Astrocyte of the cerebellum (primary cell): ENCODE measurements at regions not wholly inside any gene's neighbourhood (a gene's known extent, or its start where the extent isn't known, plus 50 kb on each side); places are given as distances from the start of the nearest gene placed in this dataset.

ENCODE experiments used
- DNase-seq: peaks from one replicate; pipeline ENCODE4 v3.0.0-alpha.2; 2011; ENCODE audit warnings: low read depth
- H3K4me3 ChIP-seq: 2 replicates; pipeline ENCODE4 v1.5.1; 2011; ENCODE audit warnings: mild to moderate bottlenecking, low read depth, low read length, moderate library complexity
- in situ Hi-C: cut with HindIII; loops from 2 replicates; pipeline ENCODE4 v1.10.0; 2017; ENCODE audit warnings: low sequenced_read_pairs
- TF ChIP-seq, protein P1 (sequence below): IDR thresholded peaks from 2 replicates; pipeline ENCODE4 v1.5.1; 2012; ENCODE audit warnings: low read length, low read depth, moderate library complexity, mild to moderate bottlenecking; ENCODE audit errors: missing control alignments

DNA sequence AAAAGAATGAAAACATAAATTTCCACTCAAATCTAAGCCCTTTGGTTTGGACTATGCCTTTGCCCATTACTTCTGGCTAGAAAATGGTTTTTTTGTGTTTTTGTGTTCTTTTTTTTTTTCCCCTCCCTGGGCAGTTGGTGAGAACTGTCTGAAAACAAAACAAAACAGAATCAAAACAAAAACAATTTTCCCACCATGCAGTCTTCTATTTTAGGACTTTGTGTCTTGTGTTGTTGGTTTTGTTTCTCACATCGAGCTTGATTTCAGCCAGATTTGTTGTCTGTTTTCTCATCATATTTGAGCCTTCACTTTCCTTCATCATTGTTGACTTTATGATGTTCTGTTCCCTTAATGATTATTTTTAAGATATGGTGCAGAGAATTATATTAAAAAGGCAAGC, 206.3 kb downstream of the MACC1 start:
- TF ChIP-seq, protein P1, sequence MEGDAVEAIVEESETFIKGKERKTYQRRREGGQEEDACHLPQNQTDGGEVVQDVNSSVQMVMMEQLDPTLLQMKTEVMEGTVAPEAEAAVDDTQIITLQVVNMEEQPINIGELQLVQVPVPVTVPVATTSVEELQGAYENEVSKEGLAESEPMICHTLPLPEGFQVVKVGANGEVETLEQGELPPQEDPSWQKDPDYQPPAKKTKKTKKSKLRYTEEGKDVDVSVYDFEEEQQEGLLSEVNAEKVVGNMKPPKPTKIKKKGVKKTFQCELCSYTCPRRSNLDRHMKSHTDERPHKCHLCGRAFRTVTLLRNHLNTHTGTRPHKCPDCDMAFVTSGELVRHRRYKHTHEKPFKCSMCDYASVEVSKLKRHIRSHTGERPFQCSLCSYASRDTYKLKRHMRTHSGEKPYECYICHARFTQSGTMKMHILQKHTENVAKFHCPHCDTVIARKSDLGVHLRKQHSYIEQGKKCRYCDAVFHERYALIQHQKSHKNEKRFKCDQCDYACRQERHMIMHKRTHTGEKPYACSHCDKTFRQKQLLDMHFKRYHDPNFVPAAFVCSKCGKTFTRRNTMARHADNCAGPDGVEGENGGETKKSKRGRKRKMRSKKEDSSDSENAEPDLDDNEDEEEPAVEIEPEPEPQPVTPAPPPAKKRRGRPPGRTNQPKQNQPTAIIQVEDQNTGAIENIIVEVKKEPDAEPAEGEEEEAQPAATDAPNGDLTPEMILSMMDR = no peak
- no peak for DNase-seq
- in situ Hi-C loops = no loop called here
- no peak overlapping the region for H3K4me3 ChIP-seq

DNA sequence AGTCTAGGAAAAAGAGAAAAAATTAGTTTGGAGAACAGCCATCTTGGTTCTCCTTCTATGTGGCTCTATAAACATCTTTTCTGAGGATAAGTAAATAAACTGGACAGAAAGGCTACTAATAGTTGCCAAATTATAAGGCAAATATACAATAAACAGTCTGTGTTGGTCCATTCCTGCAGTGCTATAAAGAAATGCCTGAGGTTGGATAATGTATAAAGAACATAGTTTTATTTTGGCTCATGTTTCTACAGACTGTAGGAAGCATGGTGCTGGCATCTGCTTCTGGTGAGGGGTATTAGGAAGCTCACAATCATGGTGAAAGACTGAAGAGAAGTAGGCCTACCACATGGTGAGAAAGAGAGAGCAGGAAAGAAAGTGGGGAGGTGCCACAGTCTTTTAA, 209.7 kb downstream of the MACC1 start:
- no peak overlapping the region for H3K4me3 ChIP-seq
- DNase-seq = no peak
- TF ChIP-seq, protein P1 = no peak
- in situ Hi-C loops = no loop called here

DNA sequence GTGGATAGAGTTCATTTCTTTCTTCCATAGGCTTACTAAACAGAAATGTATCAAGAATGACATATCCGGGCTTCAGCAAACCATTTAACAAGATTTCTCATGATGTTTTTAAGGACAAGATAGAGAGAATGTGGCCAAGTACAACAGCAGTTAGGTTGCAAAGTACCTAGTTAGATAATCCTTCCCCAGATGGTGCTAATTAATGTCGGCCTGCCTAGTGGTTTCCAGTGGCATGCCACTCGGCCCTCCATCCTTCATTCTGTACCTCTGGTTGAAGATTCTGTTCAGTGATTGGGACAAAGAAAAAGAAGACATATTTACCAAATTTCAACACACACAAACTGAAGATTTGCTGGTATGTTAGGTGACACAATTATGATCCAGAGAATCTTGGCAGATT, 212.1 kb downstream of the MACC1 start:
- in situ Hi-C loops = no loop called here
- no peak overlapping the region for H3K4me3 ChIP-seq
- DNase-seq = no peak
- TF ChIP-seq, protein P1 = no peak

DNA sequence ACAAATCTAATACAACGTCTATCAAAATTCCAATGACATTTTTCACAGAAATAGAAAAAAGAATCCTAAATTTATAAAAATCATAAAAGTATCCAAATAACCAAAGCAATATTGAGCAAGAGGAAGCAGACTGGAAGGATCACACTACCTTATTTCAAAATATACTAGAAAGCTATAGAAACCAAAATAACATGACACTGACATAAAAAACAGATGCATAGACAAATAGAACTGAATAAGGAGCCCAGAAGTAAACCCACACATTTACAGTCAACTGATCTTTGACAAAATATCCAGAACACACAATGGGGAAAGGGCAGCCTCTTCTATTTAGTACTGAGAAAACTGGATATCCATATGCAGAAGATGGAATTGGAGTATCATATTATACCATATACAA, 217.5 kb downstream of the MACC1 start:
- no peak for DNase-seq
- TF ChIP-seq, protein P1 = no peak
- H3K4me3 ChIP-seq = no peak overlapping the region
- in situ Hi-C loops = no loop called here

DNA sequence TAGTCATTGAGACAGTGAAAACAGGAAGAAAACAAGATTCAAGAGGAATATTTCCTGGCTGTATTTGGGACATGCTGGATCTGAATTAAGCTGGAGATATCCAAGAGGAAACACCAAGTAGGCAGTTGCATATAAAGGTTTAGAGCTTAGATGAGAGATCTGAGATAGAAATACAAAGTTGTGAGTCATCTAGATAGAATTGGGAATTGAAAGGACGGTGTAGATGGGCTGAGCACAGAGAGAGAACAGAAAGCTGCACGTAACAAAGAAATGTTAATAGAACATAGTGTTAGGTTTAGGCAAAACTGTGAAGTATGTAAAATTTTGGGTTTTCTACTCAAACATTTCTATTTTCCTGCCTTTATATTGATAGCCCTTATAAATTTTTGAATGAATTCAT, 218.5 kb upstream of the TMEM196 start:
- in situ Hi-C loops = no loop called here
- no peak overlapping the region for H3K4me3 ChIP-seq
- TF ChIP-seq, protein P1 = no peak
- DNase-seq = no peak

DNA sequence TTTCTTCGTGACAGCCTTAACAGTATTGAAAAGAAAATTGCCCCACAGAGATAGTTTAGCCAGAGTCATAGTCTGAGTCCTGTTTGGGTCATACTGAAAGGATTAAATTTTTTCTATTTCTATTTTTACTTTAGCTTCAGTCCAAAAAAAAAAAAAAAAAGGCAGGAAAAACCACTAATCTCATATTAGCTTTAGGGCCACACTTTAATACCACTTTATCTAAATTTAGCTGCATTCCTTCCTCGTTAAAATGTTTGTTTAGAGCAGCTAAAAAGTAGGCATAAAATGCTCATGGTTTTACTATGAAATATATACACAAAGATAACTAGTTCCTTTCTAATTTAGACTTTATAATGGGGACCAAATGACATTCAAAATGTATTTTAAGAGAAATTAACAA, 216.5 kb upstream of the TMEM196 start:
- TF ChIP-seq, protein P1 = no peak
- no peak for DNase-seq

DNA sequence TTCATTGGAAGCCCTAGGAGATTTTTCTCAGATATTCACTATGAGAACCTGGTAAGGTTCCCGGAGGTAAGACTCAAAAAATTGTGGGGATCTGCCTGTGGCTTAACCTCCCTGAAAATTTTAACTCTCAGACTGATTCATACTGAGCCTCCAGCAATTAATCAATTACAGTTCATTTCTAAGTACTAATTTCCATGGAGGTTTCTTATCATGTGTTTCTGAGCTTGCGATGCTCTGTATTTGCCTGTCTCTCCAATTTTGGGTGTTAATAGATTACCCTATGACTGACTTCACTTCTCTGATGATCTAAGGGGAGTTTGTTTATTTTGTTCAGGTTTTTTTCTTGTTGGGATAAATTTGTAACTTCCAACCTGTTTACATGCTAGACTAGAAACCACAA, 215.4 kb upstream of the TMEM196 start:
- in situ Hi-C loops = no loop called here
- no peak for DNase-seq
- TF ChIP-seq, protein P1 = no peak
- no peak overlapping the region for H3K4me3 ChIP-seq

More for the DNA sequence above, 216.5 kb upstream of the TMEM196 start:
- in situ Hi-C loops = no loop called here
- H3K4me3 ChIP-seq = no peak overlapping the region
